Dendritic cell treated with granulocyte-macrophage colony-stimulating factor and Interleukin-4, amounts not matched to agents 40 ng/mL and 50 ng/mL, for 4 days (primary cell): ENCODE measurements at regions not wholly inside any gene's neighbourhood (a gene's known extent, or its start where the extent isn't known, plus 50 kb on each side); places are given as distances from the start of the nearest gene placed in this dataset.

ENCODE experiments used
- H3K27ac Mint-ChIP-seq: one replicate; pipeline ENCODE4 v1.8.0; 2022; ENCODE audit warnings: mild to moderate bottlenecking, mixed read lengths
- H3K27me3 Mint-ChIP-seq: one replicate; pipeline ENCODE4 v1.8.0; 2022; ENCODE audit warnings: mild to moderate bottlenecking, mixed read lengths
- H3K36me3 Mint-ChIP-seq: one replicate; pipeline ENCODE4 v1.8.0; 2022; ENCODE audit warnings: low read depth, mixed read lengths
- H3K4me1 Mint-ChIP-seq: one replicate; pipeline ENCODE4 v1.8.0; 2022; ENCODE audit warnings: low read depth, mixed read lengths
- H3K4me3 Mint-ChIP-seq: one replicate; pipeline ENCODE4 v1.8.0; 2022; ENCODE audit warnings: mild to moderate bottlenecking, moderate library complexity, mixed read lengths
- H3K9me3 Mint-ChIP-seq: one replicate; pipeline ENCODE4 v1.8.0; 2022; ENCODE audit warnings: mixed read lengths
- intact Hi-C: fragments of 100-400 bp; cut with micrococcal nuclease; formaldehyde crosslinking; loops from one replicate; pipeline ENCODE4 v1.15.0; 2022

DNA sequence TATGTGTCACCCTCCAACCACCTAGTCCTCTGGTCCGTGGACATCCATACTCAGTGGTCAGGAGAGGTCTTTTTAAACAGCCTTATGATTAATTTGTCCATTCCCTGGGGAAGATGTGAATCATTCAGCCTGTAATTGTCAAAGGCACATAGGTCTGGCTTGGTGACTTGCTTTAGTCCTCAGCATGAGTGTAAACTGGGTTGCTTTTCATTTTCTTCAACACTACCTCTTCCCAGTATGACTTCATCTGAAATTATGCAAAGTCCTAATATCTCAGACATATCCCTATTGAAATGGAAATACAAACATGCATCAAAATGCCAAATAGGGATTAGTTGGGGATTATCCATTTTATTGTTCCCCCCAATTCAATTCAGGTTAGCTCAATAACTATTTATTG lies 208.3 kb upstream of the AMOT start:
- intact Hi-C loops = no loop called here
- no peak overlapping the region for H3K4me3 Mint-ChIP-seq
- no peaks in the 10 kb centered on the region for H3K4me1 Mint-ChIP-seq
- peaks cover 36% of the 10 kb centered on the region for H3K9me3 Mint-ChIP-seq
- no peaks in the 10 kb centered on the region for H3K27me3 Mint-ChIP-seq
- H3K27ac Mint-ChIP-seq = no peak overlapping the region
- no peaks in the 10 kb centered on the region for H3K36me3 Mint-ChIP-seq

DNA sequence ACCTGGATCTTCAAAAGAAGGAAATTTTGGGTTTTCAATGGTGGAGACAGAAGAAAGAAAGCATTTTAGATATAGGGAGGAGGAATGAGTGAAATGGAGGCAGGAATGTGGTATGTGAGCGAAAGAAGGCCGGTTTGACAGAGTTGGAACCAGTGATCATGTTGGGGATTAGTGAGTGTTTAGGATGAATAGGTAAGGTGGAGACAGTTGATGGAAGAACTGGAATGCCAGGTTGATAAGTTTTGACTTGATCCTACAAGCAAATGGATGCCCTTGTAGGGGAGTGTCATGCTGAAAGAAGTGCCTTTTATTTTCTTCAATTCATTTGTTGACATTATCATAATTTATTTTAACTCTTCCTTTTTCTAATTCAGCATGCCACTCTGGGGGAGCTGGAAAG lies 207.8 kb upstream of the AMOT start:
- Mint-ChIP-seq H3K27me3 (no peaks in the 10 kb centered on the region), H3K4me1 (no peaks in the 10 kb centered on the region), H3K36me3 (no peaks in the 10 kb centered on the region), H3K9me3 (peaks cover 36% of the 10 kb centered on the region), H3K4me3 (no peak overlapping the region), H3K27ac (no peak overlapping the region)
- intact Hi-C loops = no loop called here

DNA sequence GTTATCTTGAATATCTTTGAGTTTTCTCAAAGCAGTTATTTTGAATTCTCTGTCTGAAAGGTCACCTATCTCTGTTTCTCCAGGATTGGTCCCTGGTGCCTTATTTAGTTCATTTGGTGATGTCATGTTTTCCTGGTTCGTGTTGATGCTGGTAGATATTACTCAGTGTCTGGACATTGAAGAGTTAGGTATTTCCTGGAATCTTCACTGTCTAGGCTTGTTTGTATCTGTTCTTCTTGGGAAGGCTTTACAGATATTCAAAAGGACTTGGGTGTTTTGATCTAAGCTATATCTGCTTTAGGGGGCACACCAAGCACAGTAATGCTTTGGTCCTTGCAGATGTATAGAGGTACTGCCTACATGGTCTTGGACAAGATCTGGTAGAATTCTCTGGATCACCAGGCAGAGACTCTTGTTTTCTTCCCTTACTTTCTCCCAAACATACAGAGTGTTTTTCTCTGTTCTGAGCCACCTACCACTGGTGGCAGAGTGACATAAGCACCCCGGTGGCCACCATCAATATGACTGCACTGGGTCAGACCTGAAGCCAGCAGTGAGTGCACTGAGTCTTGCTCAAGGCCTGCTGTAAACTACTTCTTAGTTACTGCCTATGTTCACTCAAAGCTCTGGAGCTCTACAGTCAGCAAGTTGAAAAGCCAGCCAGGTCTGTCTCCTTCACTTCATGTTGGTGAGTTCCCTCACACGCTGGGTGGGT lies 193.5 kb upstream of the AMOT start:
- Mint-ChIP-seq H3K36me3 (no peaks in the 10 kb centered on the region), H3K9me3 (peaks cover 14% of the 10 kb centered on the region), H3K27me3 (no peaks in the 10 kb centered on the region), H3K4me1 (no peaks in the 10 kb centered on the region), H3K4me3 (no peak overlapping the region), H3K27ac (no peak overlapping the region)
- intact Hi-C loops = no loop called here

DNA sequence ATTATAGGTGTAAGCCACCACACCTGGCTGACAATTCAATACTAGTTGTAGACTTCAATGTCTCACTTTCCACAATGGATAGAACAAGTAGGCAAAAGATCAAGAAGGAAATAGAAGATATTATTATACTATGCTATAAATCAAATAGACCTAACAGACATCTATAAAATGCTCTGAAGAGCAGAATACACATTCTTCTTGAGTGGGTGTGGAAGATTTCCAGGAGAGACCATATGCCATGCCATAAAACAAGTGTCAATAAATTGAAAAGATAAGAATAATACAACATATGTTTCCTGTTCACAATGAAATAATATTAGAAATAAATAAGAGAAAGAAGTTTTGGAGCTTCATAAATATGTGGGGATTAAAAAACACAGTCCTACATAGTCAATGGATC lies 179.3 kb upstream of the AMOT start:
- Mint-ChIP-seq H3K9me3 (peaks cover 8% of the 10 kb centered on the region), H3K4me1 (no peaks in the 10 kb centered on the region), H3K36me3 (no peaks in the 10 kb centered on the region), H3K27me3 (no peaks in the 10 kb centered on the region), H3K27ac (no peak overlapping the region), H3K4me3 (no peak overlapping the region)
- intact Hi-C loops = no loop called here

DNA sequence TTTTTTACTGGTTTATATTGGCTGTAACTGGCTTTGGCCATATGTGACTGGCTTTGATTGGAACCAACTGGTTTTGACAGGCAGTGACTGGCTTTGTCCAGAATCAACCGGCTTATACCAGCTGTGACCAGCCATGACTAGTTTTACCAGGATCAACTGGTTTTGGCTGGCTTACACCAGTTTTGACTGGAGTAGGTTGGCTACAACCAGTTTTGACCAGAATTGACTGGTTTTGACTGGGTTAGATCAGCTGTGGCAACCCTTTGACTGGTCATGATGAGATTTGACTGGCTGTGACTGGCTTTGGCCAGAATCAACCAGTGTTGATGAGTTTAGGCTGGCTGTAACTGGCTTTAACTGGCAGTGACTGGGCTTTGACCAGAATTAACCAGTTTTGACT lies 169.2 kb upstream of the AMOT start:
- Mint-ChIP-seq H3K36me3 (no peaks in the 10 kb centered on the region), H3K9me3 (peaks cover 9% of the 10 kb centered on the region), H3K27me3 (no peaks in the 10 kb centered on the region), H3K4me3 (no peak overlapping the region), H3K27ac (no peak overlapping the region), H3K4me1 (no peaks in the 10 kb centered on the region)
- intact Hi-C loops = no loop called here

DNA sequence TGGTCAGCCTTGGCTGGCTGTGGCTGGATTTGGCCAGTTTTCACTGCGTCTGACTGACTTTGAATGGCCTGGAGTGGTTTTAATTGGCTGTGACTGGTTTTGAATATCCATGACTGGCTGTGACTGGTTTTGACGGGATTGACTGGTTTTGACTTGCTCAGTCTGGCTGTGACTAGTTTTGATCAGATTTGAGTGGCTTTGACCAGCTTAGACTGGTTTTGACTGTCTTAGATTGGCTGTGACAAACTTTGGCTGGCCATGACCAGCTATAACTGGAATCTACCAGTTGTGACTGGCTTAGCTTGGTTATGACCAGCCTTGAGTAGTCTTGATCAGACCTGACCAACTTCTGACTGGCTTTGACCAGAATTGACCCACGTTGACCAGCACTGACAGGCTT lies 168.4 kb upstream of the AMOT start:
- no peaks in the 10 kb centered on the region for H3K36me3 Mint-ChIP-seq
- H3K27ac Mint-ChIP-seq = no peak overlapping the region
- H3K4me1 Mint-ChIP-seq = no peaks in the 10 kb centered on the region
- no peak overlapping the region for H3K4me3 Mint-ChIP-seq
- H3K27me3 Mint-ChIP-seq = no peaks in the 10 kb centered on the region
- intact Hi-C loops = no loop called here
- peaks cover 9% of the 10 kb centered on the region for H3K9me3 Mint-ChIP-seq

DNA sequence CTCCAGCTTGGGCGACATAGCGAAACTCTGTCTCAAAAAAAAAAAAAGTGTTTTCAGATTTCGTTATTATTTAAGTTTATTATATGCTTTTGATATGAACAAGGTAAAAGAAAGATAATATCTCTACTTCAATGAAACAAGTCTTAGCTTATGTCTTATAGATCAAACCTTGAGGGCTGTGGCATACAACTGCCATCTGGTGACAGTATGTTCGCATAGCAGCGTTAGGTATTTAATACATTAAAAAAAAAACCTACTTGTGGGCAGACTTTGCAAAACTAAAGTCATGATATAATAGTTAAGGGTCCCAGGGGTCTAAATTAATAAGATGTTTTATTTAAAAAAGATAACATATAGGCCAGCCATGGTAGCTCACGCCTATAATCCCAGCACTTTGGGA lies 161.2 kb upstream of the AMOT start:
- Mint-ChIP-seq H3K9me3 (no peaks in the 10 kb centered on the region), H3K4me3 (no peak overlapping the region), H3K27me3 (no peaks in the 10 kb centered on the region), H3K36me3 (no peaks in the 10 kb centered on the region), H3K4me1 (no peaks in the 10 kb centered on the region), H3K27ac (no peak overlapping the region)
- intact Hi-C loops = no loop called here

DNA sequence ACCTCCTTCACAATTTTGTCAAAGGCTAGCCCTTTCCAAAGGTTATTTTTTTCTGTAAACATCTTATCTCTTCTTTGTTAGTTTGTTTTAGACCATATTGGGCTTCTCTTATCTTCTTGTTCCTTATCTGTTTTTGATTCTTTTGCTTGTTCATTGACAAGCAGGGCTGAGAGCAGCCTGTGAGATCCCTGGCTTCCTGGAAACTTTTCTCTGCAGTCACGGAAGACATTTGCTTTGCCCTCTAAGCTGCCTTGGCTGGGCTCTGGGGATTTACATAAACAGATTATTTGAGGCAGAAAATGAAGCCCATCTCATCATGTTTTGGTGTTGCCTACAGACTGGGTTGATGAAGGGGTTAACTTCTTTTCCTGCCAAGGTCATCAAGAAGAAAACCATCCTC lies 157.4 kb upstream of the AMOT start:
- H3K4me3 Mint-ChIP-seq = no peak overlapping the region
- H3K27me3 Mint-ChIP-seq = no peaks in the 10 kb centered on the region
- no peak overlapping the region for H3K27ac Mint-ChIP-seq
- intact Hi-C loops = no loop called here
- H3K4me1 Mint-ChIP-seq = no peaks in the 10 kb centered on the region
- no peaks in the 10 kb centered on the region for H3K36me3 Mint-ChIP-seq
- no peaks in the 10 kb centered on the region for H3K9me3 Mint-ChIP-seq

DNA sequence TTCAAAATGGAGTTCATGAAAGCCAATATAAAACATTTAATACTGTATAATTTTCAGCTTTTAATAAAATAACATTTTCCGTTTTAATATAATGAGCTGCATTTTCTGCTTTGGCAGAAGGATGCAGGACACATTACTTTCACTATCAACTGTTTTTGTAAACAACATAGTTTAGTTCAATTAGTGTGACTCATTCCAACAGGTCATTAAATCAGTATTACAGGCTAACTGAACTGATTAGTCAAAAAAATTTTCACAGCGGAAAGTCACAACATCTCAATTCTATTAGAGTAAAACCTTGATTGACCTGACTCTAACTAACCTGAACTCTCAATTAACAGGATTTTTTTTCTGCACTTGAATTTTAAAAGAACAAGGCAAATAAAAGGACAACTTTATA lies 151.2 kb upstream of the AMOT start:
- Mint-ChIP-seq H3K27me3 (no peaks in the 10 kb centered on the region), H3K27ac (no peak overlapping the region)
- intact Hi-C loops = no loop called here

DNA sequence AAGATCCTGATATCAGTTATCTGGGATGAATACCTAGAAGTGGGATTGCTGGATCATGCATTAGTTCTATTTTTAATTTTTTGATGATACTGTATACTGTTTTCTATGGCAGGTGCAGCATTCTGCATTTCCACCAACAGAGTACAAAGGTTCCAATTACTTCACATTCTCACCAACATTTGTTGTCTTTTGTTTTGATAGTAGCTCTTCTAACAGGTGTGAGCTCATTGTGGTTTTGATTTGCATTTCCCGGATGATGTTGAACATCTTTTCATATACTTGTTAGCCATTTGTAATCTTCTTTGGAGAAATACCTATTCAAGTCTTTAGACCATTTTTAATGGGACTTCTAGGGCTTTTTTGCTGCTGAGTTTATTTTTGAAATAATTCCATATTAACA lies 139.2 kb upstream of the AMOT start:
- H3K4me1 Mint-ChIP-seq = no peaks in the 10 kb centered on the region
- H3K9me3 Mint-ChIP-seq = peaks cover 6% of the 10 kb centered on the region
- H3K4me3 Mint-ChIP-seq = no peak overlapping the region
- H3K27me3 Mint-ChIP-seq = no peaks in the 10 kb centered on the region
- H3K27ac Mint-ChIP-seq = no peak overlapping the region
- intact Hi-C loops = no loop called here
- no peaks in the 10 kb centered on the region for H3K36me3 Mint-ChIP-seq

More for the DNA sequence above, 151.2 kb upstream of the AMOT start:
- Mint-ChIP-seq H3K4me1 (no peaks in the 10 kb centered on the region), H3K36me3 (no peaks in the 10 kb centered on the region), H3K4me3 (no peak overlapping the region), H3K9me3 (no peaks in the 10 kb centered on the region)

DNA sequence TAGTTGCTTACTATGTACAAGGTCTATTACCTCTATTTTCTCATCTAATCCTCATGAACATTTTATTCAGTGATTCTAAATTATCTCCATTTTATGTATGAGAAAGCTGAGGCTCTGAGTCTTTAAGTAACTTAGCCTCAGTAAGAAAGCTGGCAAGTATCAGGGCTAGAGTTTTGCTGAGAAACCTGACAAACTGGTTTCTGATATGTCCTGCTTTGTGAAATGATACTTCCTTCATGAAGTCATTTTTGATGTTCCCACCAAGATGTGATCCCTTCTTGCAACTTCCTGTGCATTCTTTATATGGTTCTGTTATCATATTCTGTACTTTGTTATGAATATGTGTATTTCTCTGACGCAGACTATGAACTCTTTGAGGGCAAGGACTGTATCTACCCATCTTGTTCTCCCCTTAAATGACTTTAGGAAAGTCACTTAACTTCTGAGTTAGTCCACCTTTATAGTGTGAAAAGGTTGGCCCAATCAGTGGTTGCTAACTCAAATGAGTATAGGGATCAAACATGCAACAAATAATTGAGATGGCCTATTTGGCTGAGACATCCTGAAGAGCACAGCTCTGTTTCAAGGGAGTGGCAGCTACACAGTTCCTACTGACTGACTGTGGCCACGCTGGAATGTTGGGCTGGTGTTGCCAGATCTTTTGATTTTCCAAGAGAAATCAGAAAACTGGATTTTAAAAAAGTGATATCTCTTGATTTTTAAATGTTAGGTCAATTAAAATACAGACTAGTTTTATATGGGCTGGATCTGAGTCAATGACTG lies 127.9 kb upstream of the AMOT start:
- H3K27me3 Mint-ChIP-seq = no peaks in the 10 kb centered on the region
- no peaks in the 10 kb centered on the region for H3K9me3 Mint-ChIP-seq
- H3K36me3 Mint-ChIP-seq = no peaks in the 10 kb centered on the region
- H3K4me1 Mint-ChIP-seq = no peaks in the 10 kb centered on the region
- intact Hi-C loops = no loop called here
- H3K27ac Mint-ChIP-seq = no peak overlapping the region
- H3K4me3 Mint-ChIP-seq = no peak overlapping the region

DNA sequence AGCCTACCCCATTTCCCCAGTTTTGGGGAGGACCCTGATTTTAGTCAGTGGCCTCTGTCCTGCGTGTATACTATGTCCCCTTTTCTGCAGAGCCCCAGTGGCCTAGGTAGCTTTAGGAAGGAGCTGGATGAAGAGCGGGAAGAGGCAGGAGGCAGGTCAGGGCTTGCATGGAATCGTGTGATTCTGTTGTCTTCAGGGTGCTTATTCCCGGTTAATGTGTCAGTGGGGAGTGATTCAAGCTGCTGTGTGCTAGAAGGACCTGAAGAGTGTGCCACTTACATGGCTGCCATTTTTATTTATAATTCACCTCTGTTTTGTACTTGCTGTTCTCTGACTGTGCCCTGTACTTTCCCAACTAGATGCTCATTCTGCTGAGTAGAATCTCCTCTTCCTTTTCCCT lies 127.3 kb upstream of the AMOT start:
- no peak overlapping the region for H3K4me3 Mint-ChIP-seq
- no peaks in the 10 kb centered on the region for H3K36me3 Mint-ChIP-seq
- H3K4me1 Mint-ChIP-seq = no peaks in the 10 kb centered on the region
- H3K27me3 Mint-ChIP-seq = no peaks in the 10 kb centered on the region
- no peak overlapping the region for H3K27ac Mint-ChIP-seq
- intact Hi-C loops = no loop called here
- H3K9me3 Mint-ChIP-seq = no peaks in the 10 kb centered on the region

DNA sequence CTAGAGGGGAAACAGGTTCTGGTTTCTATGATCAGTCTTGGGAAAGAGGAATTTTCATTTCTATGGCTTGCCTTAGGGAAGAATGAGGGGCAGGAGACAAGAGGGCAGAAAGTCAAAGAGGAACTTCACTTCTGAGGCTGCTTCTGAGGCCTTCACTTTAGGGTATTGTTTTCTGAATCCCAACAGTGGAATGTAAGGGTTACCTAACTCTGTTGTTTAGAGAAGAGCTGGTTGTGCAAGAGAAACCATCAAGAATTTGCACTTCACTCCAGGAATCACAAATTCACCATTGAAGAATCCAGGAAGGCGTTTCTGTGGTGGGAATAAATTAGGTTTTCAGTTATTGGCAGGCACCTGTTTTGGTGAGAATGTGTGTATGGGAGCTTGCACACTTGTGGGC lies 126.7 kb upstream of the AMOT start:
- no peak overlapping the region for H3K4me3 Mint-ChIP-seq
- H3K36me3 Mint-ChIP-seq = no peaks in the 10 kb centered on the region
- no peaks in the 10 kb centered on the region for H3K9me3 Mint-ChIP-seq
- intact Hi-C loops = no loop called here
- H3K4me1 Mint-ChIP-seq = no peaks in the 10 kb centered on the region
- H3K27ac Mint-ChIP-seq = no peak overlapping the region
- H3K27me3 Mint-ChIP-seq = no peaks in the 10 kb centered on the region

DNA sequence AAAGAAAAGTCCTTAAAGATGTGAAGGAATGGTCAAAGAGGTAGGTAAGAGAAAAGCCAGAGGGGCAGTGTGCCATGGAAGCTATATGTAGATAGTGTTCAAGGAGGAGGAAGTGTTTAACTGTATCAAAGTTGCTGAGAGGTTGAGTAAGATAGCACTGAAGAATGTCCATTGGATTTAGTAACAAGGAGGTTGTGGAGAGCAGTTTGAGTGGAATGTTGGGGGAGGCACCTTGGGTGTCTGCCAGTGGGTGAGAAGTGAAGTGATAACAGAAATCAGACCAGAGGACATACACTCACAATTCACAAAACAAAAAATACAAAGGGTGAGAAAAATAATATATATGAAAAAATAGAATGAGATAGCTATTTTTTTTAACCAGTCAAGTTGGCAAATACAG lies 121.3 kb upstream of the AMOT start:
- H3K4me1 Mint-ChIP-seq = no peaks in the 10 kb centered on the region
- no peak overlapping the region for H3K27ac Mint-ChIP-seq
- H3K4me3 Mint-ChIP-seq = no peak overlapping the region
- H3K36me3 Mint-ChIP-seq = no peaks in the 10 kb centered on the region
- no peaks in the 10 kb centered on the region for H3K27me3 Mint-ChIP-seq
- H3K9me3 Mint-ChIP-seq = peaks cover 16% of the 10 kb centered on the region
- intact Hi-C loops = no loop called here
